22Rv1 (cell line): ENCODE measurements at regions not wholly inside any gene's neighbourhood (a gene's known extent, or its start where the extent isn't known, plus 50 kb on each side); places are given as distances from the start of the nearest gene placed in this dataset.

Experiments used
- H3K27ac ChIP-seq: fragments of 450-650 bp; 2 replicates; pipeline ENCODE4 v1.5.1; 2017
- ZFX ChIP-seq: fragments of 450-650 bp; IDR thresholded peaks from 2 replicates; pipeline ENCODE4 v1.6.1; 2017; ENCODE audit warnings: antibody characterized with exemption, borderline replicate concordance
- TF ChIP-seq, protein P1 (sequence below): fragments of 450-650 bp; IDR thresholded peaks from 2 replicates; pipeline ENCODE4 v1.5.1; 2017; ENCODE audit warnings: mild to moderate bottlenecking

DNA sequence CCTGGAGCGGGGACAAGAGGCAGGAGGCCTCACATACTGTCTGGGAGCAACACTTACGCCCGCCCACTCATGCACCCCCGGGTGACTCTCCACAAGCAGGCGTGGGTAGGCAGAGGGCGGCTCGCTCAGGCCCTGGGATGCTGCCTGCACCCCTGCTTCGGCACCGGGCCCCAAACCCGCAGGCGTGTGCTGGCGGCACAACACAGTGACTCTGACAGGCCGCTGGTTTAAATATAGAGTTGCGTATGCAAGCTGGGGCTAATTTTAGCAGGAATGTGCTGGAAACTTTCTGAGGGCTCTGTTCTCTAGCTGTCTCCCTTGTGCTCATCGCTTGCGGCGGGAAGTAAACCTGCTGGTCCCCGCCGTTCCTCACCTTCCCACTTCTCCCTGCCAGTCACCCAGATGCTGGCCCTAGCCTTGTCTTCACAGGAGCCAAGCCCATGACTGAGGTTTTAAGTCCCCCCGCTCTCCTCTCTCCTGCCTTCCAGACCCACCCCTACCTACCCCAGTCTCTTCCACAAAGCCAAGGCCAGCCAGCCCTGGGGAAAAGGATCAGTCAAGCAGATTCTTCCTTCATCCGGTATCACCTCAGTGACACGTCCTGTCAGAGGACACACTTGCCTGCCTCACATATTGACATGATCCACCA, 94.5 kb upstream of the FOXP4 start:
- no peak overlapping the region for H3K27ac ChIP-seq
- TF ChIP-seq, protein P1, sequence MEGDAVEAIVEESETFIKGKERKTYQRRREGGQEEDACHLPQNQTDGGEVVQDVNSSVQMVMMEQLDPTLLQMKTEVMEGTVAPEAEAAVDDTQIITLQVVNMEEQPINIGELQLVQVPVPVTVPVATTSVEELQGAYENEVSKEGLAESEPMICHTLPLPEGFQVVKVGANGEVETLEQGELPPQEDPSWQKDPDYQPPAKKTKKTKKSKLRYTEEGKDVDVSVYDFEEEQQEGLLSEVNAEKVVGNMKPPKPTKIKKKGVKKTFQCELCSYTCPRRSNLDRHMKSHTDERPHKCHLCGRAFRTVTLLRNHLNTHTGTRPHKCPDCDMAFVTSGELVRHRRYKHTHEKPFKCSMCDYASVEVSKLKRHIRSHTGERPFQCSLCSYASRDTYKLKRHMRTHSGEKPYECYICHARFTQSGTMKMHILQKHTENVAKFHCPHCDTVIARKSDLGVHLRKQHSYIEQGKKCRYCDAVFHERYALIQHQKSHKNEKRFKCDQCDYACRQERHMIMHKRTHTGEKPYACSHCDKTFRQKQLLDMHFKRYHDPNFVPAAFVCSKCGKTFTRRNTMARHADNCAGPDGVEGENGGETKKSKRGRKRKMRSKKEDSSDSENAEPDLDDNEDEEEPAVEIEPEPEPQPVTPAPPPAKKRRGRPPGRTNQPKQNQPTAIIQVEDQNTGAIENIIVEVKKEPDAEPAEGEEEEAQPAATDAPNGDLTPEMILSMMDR = no peak
- no peak for TF ChIP-seq ZFX

DNA sequence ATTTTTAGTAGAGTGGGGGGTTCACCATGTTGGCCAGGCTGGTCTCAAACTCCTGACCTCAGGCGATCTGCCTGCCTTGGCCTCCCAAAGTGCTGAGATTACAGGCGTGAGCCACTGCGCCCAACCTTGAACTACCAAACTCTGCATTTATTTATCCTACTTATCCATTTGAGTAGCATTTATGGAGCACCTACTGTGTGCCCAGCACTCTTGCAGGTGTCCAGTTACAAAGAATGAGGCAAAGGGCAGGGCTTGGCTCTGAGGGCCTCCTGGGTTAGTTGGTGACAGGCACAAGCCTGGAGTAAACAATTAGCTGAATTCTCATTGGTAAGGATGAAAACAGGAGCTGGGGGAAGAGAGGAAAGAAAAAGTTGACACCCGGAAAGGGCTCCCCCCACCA, 93.4 kb upstream of the FOXP4 start:
- no peak overlapping the region for H3K27ac ChIP-seq
- TF ChIP-seq, protein P1 = no peak
- TF ChIP-seq ZFX = no peak

DNA sequence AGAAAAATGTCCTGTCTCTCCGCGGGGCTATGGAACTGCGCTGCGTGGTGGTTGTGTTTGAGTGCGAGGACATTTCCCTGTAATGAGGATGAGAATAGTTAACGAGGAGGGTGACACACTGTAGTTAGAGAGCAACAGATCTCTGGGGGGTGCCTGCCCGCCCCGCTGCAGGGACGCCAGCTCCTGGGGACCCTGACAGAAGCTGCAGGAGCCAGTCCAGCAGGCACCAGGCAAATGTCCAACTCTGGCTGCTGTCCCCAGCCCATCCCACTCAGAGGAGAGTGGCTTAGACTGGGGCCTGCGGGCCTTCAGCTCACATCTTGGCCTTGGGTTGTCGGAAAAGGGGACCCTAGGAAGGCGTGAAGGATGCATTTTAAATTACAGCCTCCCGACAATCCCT, 92.9 kb upstream of the FOXP4 start:
- H3K27ac ChIP-seq = no peak overlapping the region
- TF ChIP-seq ZFX = no peak
- TF ChIP-seq, protein P1 = no peak

DNA sequence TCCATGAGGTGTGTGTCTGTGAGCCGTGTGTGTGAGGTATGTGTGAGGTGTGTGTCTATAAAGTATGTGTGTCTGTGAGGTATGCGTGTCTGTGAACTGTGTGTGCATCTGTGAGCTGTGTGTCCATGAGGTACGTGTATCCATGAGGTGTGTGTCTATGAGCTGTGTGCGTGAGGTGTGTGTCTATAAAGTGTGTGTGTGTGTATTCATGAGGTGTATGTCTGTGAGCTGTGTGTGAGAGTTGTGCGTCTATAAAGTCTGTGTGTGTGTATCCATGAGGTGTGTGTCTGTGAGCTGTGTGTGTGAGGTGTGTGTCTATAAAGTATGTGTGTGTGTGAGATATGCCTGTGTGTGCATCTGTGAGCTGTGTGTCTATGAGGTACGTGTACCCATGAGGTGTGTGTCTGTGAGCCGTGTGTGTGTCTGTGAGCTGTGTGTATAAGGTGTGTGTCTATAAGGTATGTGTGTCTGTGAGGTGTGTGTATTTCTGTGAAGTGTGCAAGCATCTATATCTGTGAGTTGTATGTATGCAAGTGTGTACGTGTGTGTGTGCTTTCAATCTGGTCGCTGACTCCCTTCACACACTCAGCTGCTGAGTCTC, 91.9 kb upstream of the FOXP4 start:
- H3K27ac ChIP-seq = no peak overlapping the region
- TF ChIP-seq, protein P1 = no peak
- TF ChIP-seq ZFX = no peak

DNA sequence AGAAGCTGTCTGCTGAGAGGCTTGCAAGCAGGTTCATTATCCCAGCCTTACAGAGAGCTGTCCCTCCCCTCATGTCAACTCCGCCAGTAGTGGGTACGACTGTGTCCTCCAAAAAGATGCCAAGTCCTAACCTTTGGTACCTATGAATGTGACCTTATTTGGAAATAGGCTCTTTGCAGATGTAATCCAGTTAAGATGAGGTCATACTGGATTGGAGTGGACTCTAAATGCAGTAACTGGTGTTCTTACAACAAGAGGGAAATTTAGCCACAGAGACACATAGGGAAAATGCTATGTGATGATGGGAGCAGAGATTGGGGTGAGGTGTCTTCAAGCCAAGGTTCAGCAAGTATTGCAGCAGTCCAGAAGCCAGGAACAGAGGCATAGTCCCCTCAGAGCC, 90.8 kb upstream of the FOXP4 start:
- no peak overlapping the region for H3K27ac ChIP-seq
- TF ChIP-seq, protein P1 = no peak
- TF ChIP-seq ZFX = no peak

DNA sequence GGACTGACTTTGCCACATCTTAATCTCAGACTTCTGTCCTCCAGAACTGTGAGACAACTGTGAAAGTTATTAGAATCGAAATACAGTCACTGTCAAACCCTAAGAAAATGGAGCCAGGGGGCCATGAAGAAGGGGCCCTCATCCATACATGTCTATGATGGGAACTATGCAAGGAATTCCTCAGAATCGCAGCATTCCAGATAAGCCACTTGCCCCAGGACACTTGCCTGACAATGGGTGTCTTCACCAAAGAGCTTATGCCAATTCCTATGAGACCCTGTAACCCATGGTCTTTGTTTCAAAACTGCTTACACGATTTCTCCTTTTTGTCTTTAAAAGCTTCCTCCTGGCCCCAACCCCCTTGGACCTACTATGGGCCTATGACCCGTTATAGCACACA, 90.4 kb upstream of the FOXP4 start:
- TF ChIP-seq ZFX = no peak
- TF ChIP-seq, protein P1 = no peak
- no peak overlapping the region for H3K27ac ChIP-seq

DNA sequence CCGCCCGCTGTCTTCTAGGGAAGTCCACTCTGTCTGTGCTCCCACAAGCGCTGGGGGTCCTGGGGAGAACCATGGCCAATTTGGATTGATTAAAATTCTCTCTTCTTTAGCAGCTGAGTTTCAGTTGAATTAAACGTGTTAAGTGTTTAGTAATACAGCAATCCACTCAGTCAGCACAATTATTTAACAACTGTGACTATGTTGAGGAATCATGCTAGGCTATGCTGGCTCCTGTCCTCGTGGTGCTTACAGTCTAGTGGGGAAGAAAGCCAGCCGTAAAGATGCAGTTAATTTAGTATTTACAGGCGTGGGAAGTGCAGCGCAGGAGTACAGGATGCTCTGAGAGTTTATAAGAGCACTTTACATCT, 88.9 kb upstream of the FOXP4 start:
- TF ChIP-seq, protein P1 = no peak
- TF ChIP-seq ZFX = no peak
- H3K27ac ChIP-seq = no peak overlapping the region
